Fibroblast of mammary gland (primary cell): ENCODE measurements at regions not wholly inside any gene's neighbourhood (a gene's known extent, or its start where the extent isn't known, plus 50 kb on each side); places are given as distances from the start of the nearest gene placed in this dataset.

Experiments used
- DNase-seq: peaks from one replicate; pipeline ENCODE4 v3.0.0-alpha.2; 2010; ENCODE audit warnings: low read depth
- H3K4me3 ChIP-seq: 2 replicates; pipeline ENCODE4 v1.5.1; 2011; ENCODE audit warnings: low read depth, mild to moderate bottlenecking, low read length, moderate library complexity; ENCODE audit not compliant: control insufficient read depth
- CTCF ChIP-seq: conservative IDR thresholded peaks from 2 replicates; pipeline ENCODE4 v1.5.1; 2011; ENCODE audit warnings: low read depth, low read length, inconsistent platforms; ENCODE audit not compliant: control insufficient read depth, insufficient read depth

- no peak for TF ChIP-seq CTCF
- no peak for DNase-seq
- no peak overlapping the region for H3K4me3 ChIP-seq
These were observed 67.4 kb upstream of the B3GAT1 start for GRCh38 chr11:134479206-134480135.

GRCh38 chr11:134478611-134479010 is 66.6 kb upstream of the B3GAT1 start:
- no peak for DNase-seq
- no peak for TF ChIP-seq CTCF
- no peak overlapping the region for H3K4me3 ChIP-seq

GRCh38 chr11:134478176-134478575 is 66.1 kb upstream of the B3GAT1 start:
- no peak for TF ChIP-seq CTCF
- no peak for DNase-seq

GRCh38 chr11:134477486-134477885 is 65.4 kb upstream of the B3GAT1 start:
- H3K4me3 ChIP-seq, result no peak overlapping the region
- no peak for DNase-seq
- no peak for TF ChIP-seq CTCF

More at GRCh38 chr11:134478176-134478575, 66.1 kb upstream of the B3GAT1 start:
- no peak overlapping the region for H3K4me3 ChIP-seq

GRCh38 chr11:134476435-134477021 is 64.5 kb upstream of the B3GAT1 start:
- TF ChIP-seq CTCF, result no peak
- H3K4me3 ChIP-seq, result no peak overlapping the region

GRCh38 chr11:134475951-134476350 is 63.9 kb upstream of the B3GAT1 start:
- no peak for DNase-seq
- TF ChIP-seq CTCF, result no peak
- no peak overlapping the region for H3K4me3 ChIP-seq

More at GRCh38 chr11:134476435-134477021, 64.5 kb upstream of the B3GAT1 start:
- DNase-seq, result no peak
